Suprapubic skin (tissue), 4 donors: ENCODE measurements at regions not wholly inside any gene's neighbourhood (a gene's known extent, or its start where the extent isn't known, plus 50 kb on each side); places are given as distances from the start of the nearest gene placed in this dataset.

Source experiments
- DNase-seq, 2 donors: peaks; one replicate each; pipeline ENCODE4 v3.0.0-alpha.2; 2019; ENCODE audit warnings: low spot score in 2 of 2
- H3K27ac ChIP-seq: fragments of 200-600 bp; sonication (generic); one replicate; pipeline ENCODE4 v1.5.1; 2019
- H3K27me3 ChIP-seq: fragments of 200-600 bp; sonication (generic); one replicate; pipeline ENCODE4 v1.5.1; 2019
- H3K36me3 ChIP-seq: fragments of 200-600 bp; sonication (generic); one replicate; pipeline ENCODE4 v1.5.1; 2019
- H3K4me1 ChIP-seq: fragments of 200-600 bp; sonication (generic); one replicate; pipeline ENCODE4 v1.5.1; 2019
- H3K4me3 ChIP-seq: fragments of 200-600 bp; sonication (generic); one replicate; pipeline ENCODE4 v1.5.1; 2019; ENCODE audit warnings: mild to moderate bottlenecking
- H3K9me3 ChIP-seq: fragments of 200-600 bp; sonication (generic); one replicate; pipeline ENCODE4 v1.5.1; 2019
- CTCF ChIP-seq, 2 donors: fragments of 200-600 bp in 1 of 2; fragments of 450-650 bp in 1 of 2; sonication (generic) in 1 of 2; IDR thresholded peaks; one replicate each; pipeline ENCODE4 v1.5.1; 2016 to 2019; ENCODE audit warnings: antibody characterized with exemption in 2 of 2, mild to moderate bottlenecking in 1 of 2, moderate library complexity in 1 of 2
- EP300 ChIP-seq: sonication (generic); formaldehyde crosslinking; IDR thresholded peaks from one replicate; pipeline ENCODE4 v1.6.1; 2017; ENCODE audit warnings: antibody characterized with exemption
- POLR2A ChIP-seq, 2 donors: fragments of 450-650 bp; IDR thresholded peaks; one replicate each; pipeline ENCODE4 v1.6.1; 2017; ENCODE audit warnings: antibody characterized with exemption in 2 of 2, mild to moderate bottlenecking in 2 of 2, moderate library complexity in 2 of 2
- POLR2AphosphoS5 ChIP-seq, 3 donors: sonication (generic); formaldehyde crosslinking; IDR thresholded peaks; one replicate each; pipeline ENCODE4 v1.6.1; 2017; ENCODE audit warnings: antibody characterized with exemption in 3 of 3
- WGBS: methylation state at CpG from one replicate; pipeline ENCODE4 v1.1.5; 2018; 5-methylcytosine and 5-hydroxymethylcytosine counted together

- TF ChIP-seq CTCF (IDR thresholded peaks at IDR 0.05) (no peak), POLR2A (IDR thresholded peaks at IDR 0.05) (no peak), EP300 (no peak)
- H3K4me1 ChIP-seq: no peaks in the 10 kb centered on the region
- DNase-seq: no peak
- no peaks in the 10 kb centered on the region for H3K9me3 ChIP-seq
- WGBS: 40% methylated on average over 1 of the region's 1 CpG
- H3K27me3 ChIP-seq: no peaks in the 10 kb centered on the region
- no peaks in the 10 kb centered on the region for H3K36me3 ChIP-seq
- H3K27ac ChIP-seq: no peak overlapping the region
- H3K4me3 ChIP-seq: no peak overlapping the region
Observed at GRCh38 chr3:164064298-164064697, 1014.0 kb downstream of the SI start.

GRCh38 chr3:164060923-164061322, 1017.4 kb downstream of the SI start:
- Histone ChIP-seq H3K4me1 (no peaks in the 10 kb centered on the region), H3K36me3 (no peaks in the 10 kb centered on the region), H3K9me3 (no peaks in the 10 kb centered on the region), H3K4me3 (no peak overlapping the region), H3K27me3 (no peaks in the 10 kb centered on the region), H3K27ac (no peak overlapping the region)
- TF ChIP-seq CTCF (IDR thresholded peaks at IDR 0.05): no peak
- TF ChIP-seq POLR2A (IDR thresholded peaks at IDR 0.05): no peak
- TF ChIP-seq POLR2AphosphoS5 (IDR thresholded peaks at IDR 0.05): no peak
- TF ChIP-seq EP300: no peak
- 88% methylated on average over 1 of the region's 1 CpG for WGBS
- no peak for DNase-seq

- H3K27me3 ChIP-seq: no peaks in the 10 kb centered on the region
- no peaks in the 10 kb centered on the region for H3K36me3 ChIP-seq
- TF ChIP-seq CTCF (IDR thresholded peaks at IDR 0.05) (no peak), POLR2AphosphoS5 (IDR thresholded peaks at IDR 0.05) (no peak), EP300 (no peak), POLR2A (IDR thresholded peaks at IDR 0.05) (no peak)
- H3K4me1 ChIP-seq: no peaks in the 10 kb centered on the region
- H3K4me3 ChIP-seq: no peak overlapping the region
- no peaks in the 10 kb centered on the region for H3K9me3 ChIP-seq
- no peak overlapping the region for H3K27ac ChIP-seq
- DNase-seq: no peak
- WGBS: 87% methylated on average over 1 of the region's 1 CpG
Observed at GRCh38 chr3:164049847-164050246, 1028.4 kb downstream of the SI start.

- WGBS: 97% methylated on average over 4 of the region's 4 CpGs
Observed at GRCh38 chr3:164048451-164048850, 1029.8 kb downstream of the SI start.

GRCh38 chr3:164040991-164041390, 1037.3 kb downstream of the SI start:
- 81% methylated on average over 2 of the region's 2 CpGs for WGBS

More at GRCh38 chr3:164048451-164048850, 1029.8 kb downstream of the SI start:
- Histone ChIP-seq H3K4me3 (no peak overlapping the region), H3K9me3 (no peaks in the 10 kb centered on the region), H3K36me3 (no peaks in the 10 kb centered on the region), H3K27me3 (no peaks in the 10 kb centered on the region), H3K4me1 (no peaks in the 10 kb centered on the region), H3K27ac (no peak overlapping the region)
- no peak for TF ChIP-seq POLR2AphosphoS5 (IDR thresholded peaks at IDR 0.05)
- TF ChIP-seq EP300: no peak
- no peak for TF ChIP-seq POLR2A (IDR thresholded peaks at IDR 0.05)
- no peak for TF ChIP-seq CTCF (IDR thresholded peaks at IDR 0.05)
- no peak for DNase-seq

More at GRCh38 chr3:164040991-164041390, 1037.3 kb downstream of the SI start:
- H3K27ac ChIP-seq: no peak overlapping the region
- H3K27me3 ChIP-seq: no peaks in the 10 kb centered on the region
- H3K9me3 ChIP-seq: peaks cover under 1% of the 10 kb centered on the region
- no peaks in the 10 kb centered on the region for H3K4me1 ChIP-seq
- no peaks in the 10 kb centered on the region for H3K36me3 ChIP-seq
- H3K4me3 ChIP-seq: no peak overlapping the region
- no peak for TF ChIP-seq POLR2A (IDR thresholded peaks at IDR 0.05)
- TF ChIP-seq CTCF (IDR thresholded peaks at IDR 0.05): no peak
- TF ChIP-seq EP300: no peak
- TF ChIP-seq POLR2AphosphoS5 (IDR thresholded peaks at IDR 0.05): no peak
- DNase-seq: no peak
